ENCODE measurements at regions not wholly inside any gene's neighbourhood (a gene's known extent, or its start where the extent isn't known, plus 50 kb on each side); places are given as distances from the start of the nearest gene placed in this dataset.

- Mint-ChIP-seq H3K4me1 (ENCODE audit: low read depth, unreplicated experiment) (peaks cover 2% of the 10 kb centered on the region), H3K27me3 (ENCODE audit: unreplicated experiment) (no peaks in the 10 kb centered on the region), H3K4me3 (ENCODE audit: unreplicated experiment) (no peak overlapping the region), H3K9me3 (ENCODE audit: unreplicated experiment) (peaks cover 1% of the 10 kb centered on the region), H3K36me3 (ENCODE audit: unreplicated experiment) (no peaks in the 10 kb centered on the region), H3K27ac (ENCODE audit: unreplicated experiment) (no peak overlapping the region)
- TF ChIP-seq CTCF (IDR thresholded peaks at IDR 0.05; ENCODE audit: partially characterized antibody, unreplicated experiment), result no peak
- no peak for DNase-seq
Observed at GRCh38 chr13:22505489-22505888, 675.3 kb upstream of the SGCG start.

GRCh38 chr13:22506096-22506691, 674.6 kb upstream of the SGCG start:
- peaks cover 2% of the 10 kb centered on the region for H3K4me1 Mint-ChIP-seq (ENCODE audit: low read depth, unreplicated experiment)
- no peak for DNase-seq
- no peak overlapping the region for H3K27ac Mint-ChIP-seq (ENCODE audit: unreplicated experiment)
- H3K9me3 Mint-ChIP-seq (ENCODE audit: unreplicated experiment), result peaks cover 1% of the 10 kb centered on the region
- no peaks in the 10 kb centered on the region for H3K27me3 Mint-ChIP-seq (ENCODE audit: unreplicated experiment)
- no peak overlapping the region for H3K4me3 Mint-ChIP-seq (ENCODE audit: unreplicated experiment)
- no peak for TF ChIP-seq CTCF (IDR thresholded peaks at IDR 0.05; ENCODE audit: partially characterized antibody, unreplicated experiment)
- no peaks in the 10 kb centered on the region for H3K36me3 Mint-ChIP-seq (ENCODE audit: unreplicated experiment)

DNA sequence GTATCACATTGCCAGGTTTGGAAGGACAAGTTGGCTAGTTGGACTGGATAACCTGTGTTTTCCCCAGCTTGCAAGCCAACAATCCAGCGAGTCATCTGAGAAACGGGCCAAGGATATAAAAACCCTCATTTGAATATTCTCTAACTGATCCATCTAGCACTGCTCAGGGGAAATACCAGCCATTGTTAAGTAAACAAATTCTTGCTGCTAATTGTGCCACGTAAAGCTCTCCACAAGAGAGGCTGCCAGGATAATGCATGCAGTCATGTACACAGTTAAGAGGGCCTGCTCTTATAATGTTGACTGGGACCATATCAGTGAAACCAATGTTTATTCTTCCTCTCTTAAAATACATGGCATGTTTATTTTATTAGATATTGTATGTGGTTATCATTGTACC, 663.2 kb upstream of the SGCG start:
- Mint-ChIP-seq H3K4me1 (ENCODE audit: low read depth, unreplicated experiment) (no peaks in the 10 kb centered on the region), H3K36me3 (ENCODE audit: unreplicated experiment) (no peaks in the 10 kb centered on the region), H3K4me3 (ENCODE audit: unreplicated experiment) (no peak overlapping the region), H3K27me3 (ENCODE audit: unreplicated experiment) (peaks cover 2% of the 10 kb centered on the region), H3K9me3 (ENCODE audit: unreplicated experiment) (no peaks in the 10 kb centered on the region), H3K27ac (ENCODE audit: unreplicated experiment) (no peak overlapping the region)
- DNase-seq, result no peak
- no peak for TF ChIP-seq CTCF (IDR thresholded peaks at IDR 0.05; ENCODE audit: partially characterized antibody, unreplicated experiment)

GRCh38 chr13:22536851-22537250, 643.9 kb upstream of the SGCG start:
- no peaks in the 10 kb centered on the region for H3K9me3 Mint-ChIP-seq (ENCODE audit: unreplicated experiment)
- no peak for TF ChIP-seq CTCF (IDR thresholded peaks at IDR 0.05; ENCODE audit: partially characterized antibody, unreplicated experiment)
- no peak overlapping the region for H3K4me3 Mint-ChIP-seq (ENCODE audit: unreplicated experiment)
- no peak overlapping the region for H3K27ac Mint-ChIP-seq (ENCODE audit: unreplicated experiment)
- no peaks in the 10 kb centered on the region for H3K4me1 Mint-ChIP-seq (ENCODE audit: low read depth, unreplicated experiment)
- DNase-seq, result no peak
- no peaks in the 10 kb centered on the region for H3K27me3 Mint-ChIP-seq (ENCODE audit: unreplicated experiment)
- H3K36me3 Mint-ChIP-seq (ENCODE audit: unreplicated experiment), result no peaks in the 10 kb centered on the region

DNA sequence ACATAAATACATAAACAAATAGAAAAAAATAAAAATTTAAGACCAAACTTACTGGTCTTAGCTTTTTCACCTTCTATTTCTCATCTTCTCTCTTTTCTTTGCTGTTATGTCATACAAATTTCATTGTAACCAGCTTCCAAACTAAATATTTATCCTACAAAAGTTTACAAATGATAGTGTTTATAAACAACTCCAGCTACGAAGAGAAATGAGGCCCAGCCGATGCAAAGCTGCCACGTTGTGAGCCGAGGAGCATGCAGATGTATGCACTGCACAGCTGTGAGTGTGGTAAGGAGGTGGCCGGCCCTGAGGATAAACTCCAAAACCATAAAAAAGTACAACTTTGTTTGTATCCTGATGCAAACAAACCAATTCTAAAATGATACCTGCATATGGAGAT, 642.4 kb upstream of the SGCG start:
- Mint-ChIP-seq H3K4me1 (ENCODE audit: low read depth, unreplicated experiment) (no peaks in the 10 kb centered on the region), H3K4me3 (ENCODE audit: unreplicated experiment) (no peak overlapping the region), H3K36me3 (ENCODE audit: unreplicated experiment) (no peaks in the 10 kb centered on the region), H3K9me3 (ENCODE audit: unreplicated experiment) (no peaks in the 10 kb centered on the region), H3K27ac (ENCODE audit: unreplicated experiment) (no peak overlapping the region), H3K27me3 (ENCODE audit: unreplicated experiment) (no peaks in the 10 kb centered on the region)
- TF ChIP-seq CTCF (IDR thresholded peaks at IDR 0.05; ENCODE audit: partially characterized antibody, unreplicated experiment), result no peak
- DNase-seq, result no peak

Data from glutamatergic neuron (in vitro differentiated cells).